Endothelial cell (in vitro differentiated cells): ENCODE measurements at regions not wholly inside any gene's neighbourhood (a gene's known extent, or its start where the extent isn't known, plus 50 kb on each side); places are given as distances from the start of the nearest gene placed in this dataset.

Experiments used
- DNase-seq: peaks from one replicate; pipeline ENCODE4 v3.0.0; 2021; ENCODE audit warnings: low spot score
- H3K27ac Mint-ChIP-seq: one replicate; pipeline ENCODE4 v1.8.0; 2021; ENCODE audit warnings: mixed read lengths, inconsistent platforms; ENCODE audit not compliant: unreplicated experiment
- H3K27me3 Mint-ChIP-seq: one replicate; pipeline ENCODE4 v1.8.0; 2021; ENCODE audit warnings: mild to moderate bottlenecking, moderate library complexity, mixed read lengths, inconsistent platforms; ENCODE audit not compliant: unreplicated experiment
- H3K36me3 Mint-ChIP-seq: one replicate; pipeline ENCODE4 v1.8.0; 2021; ENCODE audit warnings: mild to moderate bottlenecking, low read depth, mixed read lengths, inconsistent platforms; ENCODE audit not compliant: unreplicated experiment
- H3K4me1 Mint-ChIP-seq: one replicate; pipeline ENCODE4 v1.8.0; 2021; ENCODE audit warnings: mild to moderate bottlenecking, mixed read lengths, inconsistent platforms; ENCODE audit not compliant: unreplicated experiment
- H3K4me3 Mint-ChIP-seq: one replicate; pipeline ENCODE4 v1.8.0; 2021; ENCODE audit warnings: mild to moderate bottlenecking, mixed read lengths, inconsistent platforms; ENCODE audit not compliant: unreplicated experiment
- H3K9me3 Mint-ChIP-seq: one replicate; pipeline ENCODE4 v1.8.0; 2021; ENCODE audit warnings: mixed read lengths, inconsistent platforms; ENCODE audit not compliant: unreplicated experiment
- CTCF ChIP-seq: fragments of 200-600 bp; sonication (generic); IDR thresholded peaks from one replicate; pipeline ENCODE4 v1.5.0; 2021; ENCODE audit warnings: antibody characterized with exemption; ENCODE audit not compliant: unreplicated experiment

GRCh38 chr6:37101991-37102298, 68.0 kb upstream of the PIM1 start:
- H3K4me3 Mint-ChIP-seq = peak overlapping the region; percentile 58
- H3K36me3 Mint-ChIP-seq = no peaks in the 10 kb centered on the region
- DNase-seq = no peak
- H3K27ac Mint-ChIP-seq = peak overlapping the region; percentile 86
- TF ChIP-seq CTCF = no peak
- peaks cover 43% of the 10 kb centered on the region for H3K4me1 Mint-ChIP-seq
- peaks cover 4% of the 10 kb centered on the region for H3K27me3 Mint-ChIP-seq
- H3K9me3 Mint-ChIP-seq = no peaks in the 10 kb centered on the region

GRCh38 chr6:37102299-37103168, 67.4 kb upstream of the PIM1 start:
- no peak for TF ChIP-seq CTCF
- no peaks in the 10 kb centered on the region for H3K9me3 Mint-ChIP-seq
- H3K4me1 Mint-ChIP-seq = peaks cover 48% of the 10 kb centered on the region
- no peaks in the 10 kb centered on the region for H3K36me3 Mint-ChIP-seq
- H3K27ac Mint-ChIP-seq = peak overlapping the region; percentile 92
- peak overlapping the region; percentile 83 for H3K4me3 Mint-ChIP-seq
- DNase-seq = peak; percentile 76
- H3K27me3 Mint-ChIP-seq = peaks cover 4% of the 10 kb centered on the region

- Mint-ChIP-seq H3K27me3 (peaks cover 4% of the 10 kb centered on the region), H3K9me3 (no peaks in the 10 kb centered on the region), H3K4me3 (peak overlapping the region; percentile 83), H3K27ac (peak overlapping the region; percentile 92), H3K36me3 (no peaks in the 10 kb centered on the region), H3K4me1 (peaks cover 48% of the 10 kb centered on the region)
- no peak for TF ChIP-seq CTCF
- peak; percentile 43 for DNase-seq
Measured at GRCh38 chr6:37103169-37104039, 66.5 kb upstream of the PIM1 start.

GRCh38 chr6:37104824-37105147, 65.2 kb upstream of the PIM1 start:
- H3K27ac Mint-ChIP-seq = peak overlapping the region; percentile 80
- H3K9me3 Mint-ChIP-seq = no peaks in the 10 kb centered on the region
- no peak overlapping the region for H3K4me3 Mint-ChIP-seq
- no peak for TF ChIP-seq CTCF
- peaks cover 48% of the 10 kb centered on the region for H3K4me1 Mint-ChIP-seq
- H3K27me3 Mint-ChIP-seq = peaks cover 4% of the 10 kb centered on the region
- no peak for DNase-seq
- H3K36me3 Mint-ChIP-seq = no peaks in the 10 kb centered on the region
